Renal cortex interstitium (tissue), 11 donors: ENCODE measurements at regions not wholly inside any gene's neighbourhood (a gene's known extent, or its start where the extent isn't known, plus 50 kb on each side); places are given as distances from the start of the nearest gene placed in this dataset.
A peak's percentile ranks its signal among the peaks of the same experiment; 100 is the strongest.
"Not testable (repeated sequence)": the region's sequence is repeated elsewhere in the genome, so short reads cannot be mapped to it uniquely, and the experiment has no call there.

ENCODE experiments used
- DNase-seq, 11 donors: peaks; one replicate each; pipeline ENCODE4 v3.0.0-alpha.2; 2013; ENCODE audit warnings: low read depth in 9 of 11, low spot score in 4 of 11; ENCODE audit errors: extremely low read depth in 1 of 11

- no peak for DNase-seq
These were observed 57.9 kb downstream of the FANCF start for GRCh38 chr11:22567759-22568158.

- DNase-seq: no peak
These were observed 59.3 kb downstream of the FANCF start for GRCh38 chr11:22566293-22566692.

- no peak for DNase-seq
These were observed 64.3 kb downstream of the FANCF start for GRCh38 chr11:22561283-22561682.

- no peak for DNase-seq
These were observed 66.2 kb downstream of the FANCF start for GRCh38 chr11:22559416-22559815.

GRCh38 chr11:22558664-22559063 lies 67.0 kb downstream of the FANCF start:
- DNase-seq: peak in 1 of 11 donors; percentile 5

- no peak for DNase-seq
These were observed 69.2 kb downstream of the FANCF start for GRCh38 chr11:22556381-22556780.

- no peak for DNase-seq
These were observed 69.7 kb downstream of the FANCF start for GRCh38 chr11:22555881-22556280.

- no peak for DNase-seq
These were observed 71.4 kb downstream of the FANCF start for GRCh38 chr11:22554221-22554620.

- no peak for DNase-seq
These were observed 72.7 kb downstream of the FANCF start for GRCh38 chr11:22552885-22553284.

GRCh38 chr11:22546746-22547145 lies 78.9 kb downstream of the FANCF start:
- no peak for DNase-seq

GRCh38 chr11:22543261-22543660 lies 82.4 kb downstream of the FANCF start:
- DNase-seq: no peak

- peak in 4 of 11 donors; percentile 2 to 14 (median 8) for DNase-seq
These were observed 85.8 kb downstream of the FANCF start for GRCh38 chr11:22539821-22540256.

- no peak for DNase-seq
These were observed 89.6 kb downstream of the FANCF start for GRCh38 chr11:22536071-22536470.

- DNase-seq: not testable (repeated sequence)
These were observed 96.8 kb downstream of the FANCF start for GRCh38 chr11:22528612-22529429.

GRCh38 chr11:22522225-22522624 lies 103.4 kb downstream of the FANCF start:
- DNase-seq: no peak

- DNase-seq: no peak
These were observed 104.4 kb downstream of the FANCF start for GRCh38 chr11:22521226-22521625.

- no peak for DNase-seq
These were observed 105.1 kb downstream of the FANCF start for GRCh38 chr11:22520521-22520920.

GRCh38 chr11:22518344-22518743 lies 107.3 kb downstream of the FANCF start:
- DNase-seq: not testable (repeated sequence)

GRCh38 chr11:22516111-22516510 lies 109.5 kb downstream of the FANCF start:
- DNase-seq: no peak

GRCh38 chr11:22512457-22512856 lies 113.2 kb downstream of the FANCF start:
- DNase-seq: no peak

GRCh38 chr11:22510741-22511140 lies 114.9 kb downstream of the FANCF start:
- DNase-seq: no peak
